Suprapubic skin (tissue), 4 donors: ENCODE measurements at regions not wholly inside any gene's neighbourhood (a gene's known extent, or its start where the extent isn't known, plus 50 kb on each side); places are given as distances from the start of the nearest gene placed in this dataset.

Experiments
- DNase-seq, 2 donors: peaks; one replicate each; pipeline ENCODE4 v3.0.0-alpha.2; 2019; ENCODE audit warnings: low spot score in 2 of 2
- H3K27ac ChIP-seq: fragments of 200-600 bp; sonication (generic); one replicate; pipeline ENCODE4 v1.5.1; 2019
- H3K27me3 ChIP-seq: fragments of 200-600 bp; sonication (generic); one replicate; pipeline ENCODE4 v1.5.1; 2019
- H3K36me3 ChIP-seq: fragments of 200-600 bp; sonication (generic); one replicate; pipeline ENCODE4 v1.5.1; 2019
- H3K4me1 ChIP-seq: fragments of 200-600 bp; sonication (generic); one replicate; pipeline ENCODE4 v1.5.1; 2019
- H3K4me3 ChIP-seq: fragments of 200-600 bp; sonication (generic); one replicate; pipeline ENCODE4 v1.5.1; 2019; ENCODE audit warnings: mild to moderate bottlenecking
- H3K9me3 ChIP-seq: fragments of 200-600 bp; sonication (generic); one replicate; pipeline ENCODE4 v1.5.1; 2019
- CTCF ChIP-seq, 2 donors: fragments of 200-600 bp in 1 of 2; fragments of 450-650 bp in 1 of 2; sonication (generic) in 1 of 2; IDR thresholded peaks; one replicate each; pipeline ENCODE4 v1.5.1; 2016 to 2019; ENCODE audit warnings: antibody characterized with exemption in 2 of 2, mild to moderate bottlenecking in 1 of 2, moderate library complexity in 1 of 2
- EP300 ChIP-seq: sonication (generic); formaldehyde crosslinking; IDR thresholded peaks from one replicate; pipeline ENCODE4 v1.6.1; 2017; ENCODE audit warnings: antibody characterized with exemption
- POLR2A ChIP-seq, 2 donors: fragments of 450-650 bp; IDR thresholded peaks; one replicate each; pipeline ENCODE4 v1.6.1; 2017; ENCODE audit warnings: antibody characterized with exemption in 2 of 2, mild to moderate bottlenecking in 2 of 2, moderate library complexity in 2 of 2
- POLR2AphosphoS5 ChIP-seq, 3 donors: sonication (generic); formaldehyde crosslinking; IDR thresholded peaks; one replicate each; pipeline ENCODE4 v1.6.1; 2017; ENCODE audit warnings: antibody characterized with exemption in 3 of 3
- WGBS: methylation state at CpG from one replicate; pipeline ENCODE4 v1.1.5; 2018; 5-methylcytosine and 5-hydroxymethylcytosine counted together

GRCh38 chr3:144341471-144341870 is 369.8 kb downstream of the DIPK2A start:
- H3K36me3 ChIP-seq: no peaks in the 10 kb centered on the region
- no peaks in the 10 kb centered on the region for H3K4me1 ChIP-seq
- H3K27me3 ChIP-seq: no peaks in the 10 kb centered on the region
- H3K4me3 ChIP-seq: no peak overlapping the region
- no peak overlapping the region for H3K27ac ChIP-seq
- no peak for DNase-seq
- H3K9me3 ChIP-seq: no peaks in the 10 kb centered on the region
- 90% methylated on average over 4 of the region's 4 CpGs for WGBS
- no peak for TF ChIP-seq EP300
- no peak for TF ChIP-seq POLR2A (IDR thresholded peaks at IDR 0.05)
- no peak for TF ChIP-seq CTCF (IDR thresholded peaks at IDR 0.05)

GRCh38 chr3:144343343-144343742 is 371.7 kb downstream of the DIPK2A start:
- WGBS: 96% methylated on average over 9 of the region's 9 CpGs
- no peak overlapping the region for H3K4me3 ChIP-seq
- DNase-seq: no peak
- H3K36me3 ChIP-seq: no peaks in the 10 kb centered on the region
- H3K4me1 ChIP-seq: no peaks in the 10 kb centered on the region
- H3K27me3 ChIP-seq: no peaks in the 10 kb centered on the region
- no peak for TF ChIP-seq EP300
- TF ChIP-seq CTCF (IDR thresholded peaks at IDR 0.05): no peak
- TF ChIP-seq POLR2AphosphoS5 (IDR thresholded peaks at IDR 0.05): no peak
- no peak for TF ChIP-seq POLR2A (IDR thresholded peaks at IDR 0.05)
- no peaks in the 10 kb centered on the region for H3K9me3 ChIP-seq
- no peak overlapping the region for H3K27ac ChIP-seq

DNA sequence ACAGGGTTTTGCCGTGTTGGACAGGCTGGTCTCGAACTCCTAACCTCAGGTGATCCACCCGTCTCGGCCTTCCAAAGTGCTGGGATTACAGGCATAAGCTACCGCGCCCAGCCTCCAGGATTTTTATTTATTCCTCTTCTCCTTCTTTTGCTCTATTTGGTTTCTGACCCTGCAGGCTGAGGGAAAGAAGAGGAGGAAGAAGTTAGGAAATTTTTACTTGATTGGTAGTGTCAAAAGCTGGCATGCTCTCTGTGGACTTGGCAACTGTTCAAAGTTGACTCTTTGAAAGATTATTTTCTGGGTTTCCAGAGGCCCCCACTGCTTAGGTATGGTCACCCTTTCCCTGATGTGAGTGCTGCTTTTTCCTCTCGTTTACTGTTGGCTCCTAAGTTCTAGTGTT is 372.2 kb downstream of the DIPK2A start:
- H3K9me3 ChIP-seq: no peaks in the 10 kb centered on the region
- H3K27me3 ChIP-seq: no peaks in the 10 kb centered on the region
- H3K36me3 ChIP-seq: no peaks in the 10 kb centered on the region
- TF ChIP-seq POLR2AphosphoS5 (IDR thresholded peaks at IDR 0.05): no peak
- TF ChIP-seq POLR2A (IDR thresholded peaks at IDR 0.05): no peak
- TF ChIP-seq CTCF (IDR thresholded peaks at IDR 0.05): no peak
- no peak for TF ChIP-seq EP300
- H3K4me3 ChIP-seq: no peak overlapping the region
- H3K27ac ChIP-seq: no peak overlapping the region
- H3K4me1 ChIP-seq: no peaks in the 10 kb centered on the region
- WGBS: 82% methylated on average over 7 of the region's 7 CpGs
- no peak for DNase-seq

GRCh38 chr3:144344925-144345548 is 373.4 kb downstream of the DIPK2A start:
- no peaks in the 10 kb centered on the region for H3K9me3 ChIP-seq
- no peak for TF ChIP-seq EP300
- no peak overlapping the region for H3K4me3 ChIP-seq
- H3K36me3 ChIP-seq: no peaks in the 10 kb centered on the region
- no peak for DNase-seq
- H3K27ac ChIP-seq: no peak overlapping the region
- H3K27me3 ChIP-seq: no peaks in the 10 kb centered on the region
- 62% methylated on average over 2 of the region's 2 CpGs for WGBS
- H3K4me1 ChIP-seq: no peaks in the 10 kb centered on the region

DNA sequence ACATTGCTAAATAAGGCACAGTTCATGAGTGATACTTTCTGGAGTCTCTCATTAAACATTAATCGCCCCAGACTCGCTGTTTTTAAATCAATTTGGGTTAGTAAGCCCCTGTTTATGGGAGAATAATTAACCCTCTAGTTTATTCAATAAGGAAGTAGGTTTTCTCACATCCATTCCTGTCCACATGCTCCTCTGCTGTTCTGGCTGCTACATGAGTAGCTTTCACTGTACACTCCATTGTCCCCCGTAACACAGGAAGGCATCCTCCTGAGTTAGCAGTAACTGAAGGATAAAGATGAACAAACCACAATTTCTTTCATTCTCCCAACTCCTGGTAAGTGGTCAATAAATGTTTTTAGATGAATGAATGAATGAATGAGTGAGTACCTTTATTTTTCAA is 378.5 kb downstream of the DIPK2A start:
- H3K9me3 ChIP-seq: no peaks in the 10 kb centered on the region
- TF ChIP-seq POLR2AphosphoS5 (IDR thresholded peaks at IDR 0.05) (no peak), EP300 (no peak), POLR2A (IDR thresholded peaks at IDR 0.05) (no peak), CTCF (IDR thresholded peaks at IDR 0.05) (no peak)
- H3K4me1 ChIP-seq: no peaks in the 10 kb centered on the region
- H3K27me3 ChIP-seq: no peaks in the 10 kb centered on the region
- H3K4me3 ChIP-seq: no peak overlapping the region
- no peaks in the 10 kb centered on the region for H3K36me3 ChIP-seq
- no peak for DNase-seq
- 96% methylated on average over 3 of the region's 3 CpGs for WGBS
- H3K27ac ChIP-seq: no peak overlapping the region

DNA sequence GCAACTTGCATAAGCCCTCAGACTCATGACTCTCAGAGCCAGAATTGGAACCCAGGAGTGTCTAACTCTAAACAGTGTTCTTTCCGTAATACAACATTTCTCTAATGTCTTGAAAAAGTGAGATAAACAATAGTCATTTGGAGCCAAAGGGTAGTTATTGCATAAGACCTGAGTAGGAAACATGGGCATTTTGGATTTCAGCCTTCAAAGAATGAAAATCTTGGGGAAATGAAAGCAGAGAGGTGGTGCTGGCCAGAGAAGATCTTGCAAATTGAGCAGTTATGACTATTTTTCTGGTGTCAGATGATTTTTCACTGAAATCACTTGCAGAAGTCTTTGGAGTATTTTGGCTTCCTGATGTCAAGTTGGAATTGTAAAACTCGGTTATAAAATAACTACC is 379.4 kb downstream of the DIPK2A start:
- Histone ChIP-seq H3K4me1 (no peaks in the 10 kb centered on the region), H3K9me3 (no peaks in the 10 kb centered on the region), H3K4me3 (no peak overlapping the region), H3K27me3 (no peaks in the 10 kb centered on the region), H3K36me3 (no peaks in the 10 kb centered on the region), H3K27ac (no peak overlapping the region)
- no peak for DNase-seq
- 75% methylated on average over 2 of the region's 2 CpGs for WGBS
- TF ChIP-seq EP300 (no peak), POLR2A (IDR thresholded peaks at IDR 0.05) (no peak), CTCF (IDR thresholded peaks at IDR 0.05) (no peak), POLR2AphosphoS5 (IDR thresholded peaks at IDR 0.05) (no peak)
